Testis (tissue), 2 donors: ENCODE measurements at regions not wholly inside any gene's neighbourhood (a gene's known extent, or its start where the extent isn't known, plus 50 kb on each side); places are given as distances from the start of the nearest gene placed in this dataset.

Experiments used
- DNase-seq: peaks from one replicate; pipeline ENCODE4 v3.0.0-alpha.2; 2019
- H3K27ac ChIP-seq, 2 donors: fragments of 200-600 bp; sonication (generic); one replicate each; pipeline ENCODE4 v1.5.1; 2019
- H3K27me3 ChIP-seq: fragments of 200-600 bp; sonication (generic); one replicate; pipeline ENCODE4 v1.5.1; 2019
- H3K36me3 ChIP-seq: fragments of 200-600 bp; sonication (generic); one replicate; pipeline ENCODE4 v1.5.1; 2017; ENCODE audit warnings: low read depth; ENCODE audit errors: missing control alignments
- H3K4me1 ChIP-seq: fragments of 200-600 bp; sonication (generic); one replicate; pipeline ENCODE4 v1.5.1; 2019
- H3K4me3 ChIP-seq, 2 donors: fragments of 200-600 bp; sonication (generic); one replicate each; pipeline ENCODE4 v1.5.1; 2017 to 2019
- H3K9me3 ChIP-seq: fragments of 200-600 bp; sonication (generic); one replicate; pipeline ENCODE4 v1.5.1; 2017
- POLR2A ChIP-seq: fragments of 450-650 bp; IDR thresholded peaks from one replicate; pipeline ENCODE4 v1.6.1; 2017; ENCODE audit warnings: antibody characterized with exemption, mild to moderate bottlenecking, moderate library complexity
- WGBS, 2 donors: methylation state at CpG; one replicate each; pipeline ENCODE4 v1.1.5; 2018; 5-methylcytosine and 5-hydroxymethylcytosine counted together
- intact Hi-C: fragments of 100-400 bp; cut with DNase I; formaldehyde crosslinking; loops from one replicate; pipeline ENCODE4 v1.15.1; 2023; ENCODE audit warnings: low total_unique reads
- TF ChIP-seq, protein P1 (sequence below), 3 experiments: fragments of 450-650 bp in 2 of 3; fragments of 200-600 bp in 1 of 3; sonication (generic) in 1 of 3; IDR thresholded peaks; one replicate each; pipeline ENCODE4 v1.5.1; 2016 to 2019; ENCODE audit warnings: antibody characterized with exemption in 3 of 3, mild to moderate bottlenecking in 2 of 3, moderate library complexity in 1 of 3

DNA sequence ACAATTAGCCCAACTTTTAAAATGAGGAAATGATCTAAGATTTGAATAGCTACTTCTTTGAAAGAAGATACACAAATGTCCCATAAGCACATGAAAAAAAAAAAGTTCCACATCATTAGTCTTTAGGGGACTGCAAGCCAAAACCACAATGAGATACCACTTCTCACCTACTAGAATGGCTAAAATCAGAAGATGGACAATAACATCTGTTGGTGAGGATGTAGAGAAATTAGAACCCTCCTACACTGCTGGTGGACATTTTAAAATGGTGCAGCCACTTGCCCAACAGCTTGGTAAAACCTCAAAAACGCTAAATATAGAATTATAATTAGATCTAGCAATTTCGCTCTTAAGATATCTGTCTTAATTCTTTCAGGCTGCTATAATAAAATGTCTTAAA, 77.1 kb downstream of the MEX3B start:
- Histone ChIP-seq H3K4me1 (no peaks in the 10 kb centered on the region), H3K9me3 (no peaks in the 10 kb centered on the region), H3K27me3 (no peaks in the 10 kb centered on the region), H3K4me3 (no peak overlapping the region), H3K27ac (no peak overlapping the region), H3K36me3 (no peaks in the 10 kb centered on the region)
- DNase-seq: no peak
- intact Hi-C loops: no loop called here
- TF ChIP-seq, protein P1, sequence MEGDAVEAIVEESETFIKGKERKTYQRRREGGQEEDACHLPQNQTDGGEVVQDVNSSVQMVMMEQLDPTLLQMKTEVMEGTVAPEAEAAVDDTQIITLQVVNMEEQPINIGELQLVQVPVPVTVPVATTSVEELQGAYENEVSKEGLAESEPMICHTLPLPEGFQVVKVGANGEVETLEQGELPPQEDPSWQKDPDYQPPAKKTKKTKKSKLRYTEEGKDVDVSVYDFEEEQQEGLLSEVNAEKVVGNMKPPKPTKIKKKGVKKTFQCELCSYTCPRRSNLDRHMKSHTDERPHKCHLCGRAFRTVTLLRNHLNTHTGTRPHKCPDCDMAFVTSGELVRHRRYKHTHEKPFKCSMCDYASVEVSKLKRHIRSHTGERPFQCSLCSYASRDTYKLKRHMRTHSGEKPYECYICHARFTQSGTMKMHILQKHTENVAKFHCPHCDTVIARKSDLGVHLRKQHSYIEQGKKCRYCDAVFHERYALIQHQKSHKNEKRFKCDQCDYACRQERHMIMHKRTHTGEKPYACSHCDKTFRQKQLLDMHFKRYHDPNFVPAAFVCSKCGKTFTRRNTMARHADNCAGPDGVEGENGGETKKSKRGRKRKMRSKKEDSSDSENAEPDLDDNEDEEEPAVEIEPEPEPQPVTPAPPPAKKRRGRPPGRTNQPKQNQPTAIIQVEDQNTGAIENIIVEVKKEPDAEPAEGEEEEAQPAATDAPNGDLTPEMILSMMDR (IDR thresholded peaks at IDR 0.05): no peak
- TF ChIP-seq POLR2A: no peak
- WGBS, 2 donors: 85 to 88% methylated on average over 2 of the region's 2 CpGs

DNA sequence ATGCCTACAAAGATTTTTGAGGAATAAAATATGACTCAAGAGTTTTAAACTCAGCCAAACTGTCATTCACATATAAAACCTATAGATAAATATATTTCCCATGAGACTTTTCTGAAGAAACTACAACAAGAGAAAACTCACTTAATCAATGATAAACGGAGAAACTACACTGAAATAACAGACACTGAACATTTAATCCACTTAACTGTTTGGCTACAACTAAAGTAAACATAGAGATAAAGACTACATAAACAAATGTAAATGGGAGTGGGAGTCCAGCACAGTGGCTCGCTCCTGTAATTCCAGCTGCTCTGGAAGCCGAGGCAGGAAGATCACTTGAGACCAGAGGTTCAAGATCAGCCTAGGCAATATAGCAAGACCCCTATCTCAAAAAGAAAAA, 79.2 kb downstream of the MEX3B start:
- Histone ChIP-seq H3K27ac (no peak overlapping the region), H3K4me1 (no peaks in the 10 kb centered on the region), H3K4me3 (no peak overlapping the region), H3K27me3 (no peaks in the 10 kb centered on the region), H3K36me3 (no peaks in the 10 kb centered on the region), H3K9me3 (no peaks in the 10 kb centered on the region)
- no peak for DNase-seq
- WGBS, 2 donors: 54 to 73% methylated on average over 3 of the region's 3 CpGs
- intact Hi-C loops: no loop called here
- TF ChIP-seq POLR2A: no peak
- TF ChIP-seq, protein P1 (IDR thresholded peaks at IDR 0.05): no peak

DNA sequence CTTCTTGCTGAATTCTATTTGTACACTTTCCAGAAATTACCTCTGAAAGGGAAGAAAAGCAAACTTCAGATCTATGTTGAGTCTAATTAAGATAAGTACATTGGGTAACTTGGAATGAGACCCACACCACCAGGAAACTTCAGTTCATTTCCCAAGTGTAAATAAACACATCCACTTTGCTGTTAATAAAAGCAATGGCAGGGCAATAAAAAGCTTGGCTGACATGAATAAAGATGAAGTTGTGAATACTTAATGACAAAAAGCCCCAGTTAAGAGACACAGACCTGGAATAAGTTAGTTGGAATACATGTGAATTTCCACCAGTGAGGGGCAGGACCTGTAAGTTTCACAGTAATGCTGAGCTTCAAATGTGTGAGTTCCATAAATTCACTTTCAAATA, 83.3 kb downstream of the MEX3B start:
- no peaks in the 10 kb centered on the region for H3K36me3 ChIP-seq
- no peak overlapping the region for H3K4me3 ChIP-seq
- H3K9me3 ChIP-seq: no peaks in the 10 kb centered on the region
- H3K27ac ChIP-seq: no peak overlapping the region
- DNase-seq: no peak
- intact Hi-C loops: no loop called here
- H3K27me3 ChIP-seq: no peaks in the 10 kb centered on the region
- H3K4me1 ChIP-seq: no peaks in the 10 kb centered on the region
- TF ChIP-seq POLR2A: no peak
- TF ChIP-seq, protein P1 (IDR thresholded peaks at IDR 0.05): no peak

DNA sequence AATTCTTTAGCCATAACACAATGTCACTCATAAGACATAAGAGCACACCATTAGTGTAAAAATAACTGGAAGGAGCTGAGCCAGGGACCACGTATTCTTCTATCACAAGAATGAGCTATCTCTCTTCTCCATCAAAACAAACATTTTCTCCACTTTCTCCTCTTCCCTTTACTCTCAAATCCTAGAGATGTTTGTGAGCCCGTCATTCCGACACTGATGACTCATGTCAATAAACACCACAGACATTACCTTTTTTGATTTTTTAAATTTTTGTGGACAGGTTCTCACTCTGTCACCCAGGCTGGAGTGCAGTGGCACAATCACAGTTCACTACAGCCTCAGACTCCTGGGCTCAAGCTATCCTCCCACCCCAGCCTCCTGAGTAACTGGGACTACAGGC, 86.6 kb downstream of the MEX3B start:
- DNase-seq: no peak

DNA sequence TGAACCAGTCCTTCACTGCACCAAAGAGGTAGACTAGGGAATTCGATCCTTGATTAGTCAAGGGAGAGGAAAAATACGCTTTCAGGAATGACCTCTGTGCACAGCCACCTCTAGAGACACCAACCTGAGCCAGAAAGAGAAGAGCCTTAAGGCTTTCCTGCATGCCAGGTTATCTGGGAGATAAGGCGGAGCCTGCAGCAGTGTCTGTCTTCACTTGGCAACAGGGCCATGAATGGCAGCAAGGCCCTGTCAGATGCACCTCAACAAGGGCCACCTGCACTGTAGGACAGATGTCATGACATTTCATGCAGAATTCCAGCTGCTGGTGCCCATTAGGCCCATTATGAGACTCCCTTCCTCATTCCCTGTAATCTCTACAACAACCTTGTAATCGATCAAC, 88.1 kb downstream of the MEX3B start:
- Histone ChIP-seq H3K27me3 (no peaks in the 10 kb centered on the region), H3K4me1 (no peaks in the 10 kb centered on the region), H3K27ac (no peak overlapping the region), H3K9me3 (no peaks in the 10 kb centered on the region), H3K36me3 (no peaks in the 10 kb centered on the region), H3K4me3 (no peak overlapping the region)
- TF ChIP-seq, protein P1 (IDR thresholded peaks at IDR 0.05): no peak
- no peak for TF ChIP-seq POLR2A
- intact Hi-C loops: no loop called here
- 68 to 85% methylated on average over 4 of the region's 4 CpGs for WGBS, 2 donors
- DNase-seq: no peak

More for the DNA sequence above, 86.6 kb downstream of the MEX3B start:
- Histone ChIP-seq H3K27me3 (no peaks in the 10 kb centered on the region), H3K27ac (no peak overlapping the region), H3K36me3 (no peaks in the 10 kb centered on the region), H3K4me1 (no peaks in the 10 kb centered on the region), H3K4me3 (no peak overlapping the region), H3K9me3 (no peaks in the 10 kb centered on the region)
- TF ChIP-seq, protein P1 (IDR thresholded peaks at IDR 0.05): no peak
- no peak for TF ChIP-seq POLR2A
- intact Hi-C loops: no loop called here
- 88 to 91% methylated on average over 3 of the region's 3 CpGs for WGBS, 2 donors
